Loucy (cell line): ENCODE measurements at regions not wholly inside any gene's neighbourhood (a gene's known extent, or its start where the extent isn't known, plus 50 kb on each side); places are given as distances from the start of the nearest gene placed in this dataset.

Experiments
- EZH2phosphoT487 ChIP-seq: fragments of 200-600 bp; IDR thresholded peaks from 2 replicates; pipeline ENCODE4 v1.6.1; 2018; ENCODE audit warnings: antibody characterized with exemption, mild to moderate bottlenecking, moderate library complexity, borderline replicate concordance
- TF ChIP-seq, protein P1 (sequence below): fragments of 200-600 bp; sonication (generic); conservative IDR thresholded peaks from 2 replicates; pipeline ENCODE4 v1.5.1; 2014; ENCODE audit warnings: mild to moderate bottlenecking, antibody characterized with exemption, low read length

DNA sequence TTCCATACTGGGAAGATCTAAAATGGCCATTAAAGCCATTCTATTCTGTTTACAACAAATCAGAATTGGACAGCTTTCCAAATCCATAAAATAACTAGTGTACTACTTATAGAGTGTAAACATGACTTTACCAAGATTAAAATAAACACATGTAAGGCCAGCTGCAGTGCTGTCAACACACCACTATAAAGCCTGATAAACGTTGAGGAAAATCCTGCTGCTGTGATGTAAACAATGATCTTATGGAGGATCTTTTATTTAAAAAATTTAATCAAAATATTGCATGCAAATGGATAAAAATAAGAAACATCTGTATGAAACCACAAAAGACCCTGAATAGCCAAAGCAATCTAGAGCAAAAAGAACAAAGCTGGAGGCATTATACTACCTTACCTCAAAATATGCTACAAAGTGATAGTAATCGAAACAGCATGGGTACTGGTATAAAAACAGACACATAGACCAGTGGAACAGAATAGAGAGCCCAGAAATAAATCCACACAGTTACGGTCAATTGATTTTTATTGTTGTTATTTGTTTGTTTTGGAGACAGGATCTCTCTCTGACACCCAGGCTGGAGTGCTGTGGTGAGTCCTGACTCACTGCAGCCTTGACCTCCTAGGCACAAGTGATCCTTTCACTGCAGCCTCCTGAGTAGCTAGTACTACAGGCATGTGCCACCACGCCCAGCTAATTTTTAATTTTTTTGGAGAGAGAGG lies 428.8 kb upstream of the C2CD4B start:
- TF ChIP-seq, protein P1, sequence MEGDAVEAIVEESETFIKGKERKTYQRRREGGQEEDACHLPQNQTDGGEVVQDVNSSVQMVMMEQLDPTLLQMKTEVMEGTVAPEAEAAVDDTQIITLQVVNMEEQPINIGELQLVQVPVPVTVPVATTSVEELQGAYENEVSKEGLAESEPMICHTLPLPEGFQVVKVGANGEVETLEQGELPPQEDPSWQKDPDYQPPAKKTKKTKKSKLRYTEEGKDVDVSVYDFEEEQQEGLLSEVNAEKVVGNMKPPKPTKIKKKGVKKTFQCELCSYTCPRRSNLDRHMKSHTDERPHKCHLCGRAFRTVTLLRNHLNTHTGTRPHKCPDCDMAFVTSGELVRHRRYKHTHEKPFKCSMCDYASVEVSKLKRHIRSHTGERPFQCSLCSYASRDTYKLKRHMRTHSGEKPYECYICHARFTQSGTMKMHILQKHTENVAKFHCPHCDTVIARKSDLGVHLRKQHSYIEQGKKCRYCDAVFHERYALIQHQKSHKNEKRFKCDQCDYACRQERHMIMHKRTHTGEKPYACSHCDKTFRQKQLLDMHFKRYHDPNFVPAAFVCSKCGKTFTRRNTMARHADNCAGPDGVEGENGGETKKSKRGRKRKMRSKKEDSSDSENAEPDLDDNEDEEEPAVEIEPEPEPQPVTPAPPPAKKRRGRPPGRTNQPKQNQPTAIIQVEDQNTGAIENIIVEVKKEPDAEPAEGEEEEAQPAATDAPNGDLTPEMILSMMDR = no peak
- TF ChIP-seq EZH2phosphoT487 = no peak
